ENCODE measurements at regions not wholly inside any gene's neighbourhood (a gene's known extent, or its start where the extent isn't known, plus 50 kb on each side); places are given as distances from the start of the nearest gene placed in this dataset.
"Not testable (repeated sequence)": the region's sequence is repeated elsewhere in the genome, so short reads cannot be mapped to it uniquely, and the experiment has no call there.

- no peak for DNase-seq
Measured at GRCh38 chr20:55937283-55937682, 68.0 kb downstream of the CBLN4 start.

- no peak for DNase-seq
Measured at GRCh38 chr20:55936209-55936595, 69.1 kb downstream of the CBLN4 start.

- no peak for DNase-seq
Measured at GRCh38 chr20:55935448-55936208, 69.7 kb downstream of the CBLN4 start.

GRCh38 chr20:55934146-55934545 lies 71.2 kb downstream of the CBLN4 start:
- DNase-seq, result no peak

- not testable (repeated sequence) for DNase-seq
Measured at GRCh38 chr20:55930876-55931275, 74.4 kb downstream of the CBLN4 start.

GRCh38 chr20:55928266-55928665 lies 77.1 kb downstream of the CBLN4 start:
- no peak for DNase-seq

- no peak for DNase-seq
Measured at GRCh38 chr20:55919956-55920355, 85.4 kb downstream of the CBLN4 start.

- no peak for DNase-seq
Measured at GRCh38 chr20:55919319-55919718, 86.0 kb downstream of the CBLN4 start.

GRCh38 chr20:55918471-55918870 lies 86.8 kb downstream of the CBLN4 start:
- no peak for DNase-seq

- DNase-seq, result no peak
Measured at GRCh38 chr20:55893031-55893430, 112.3 kb downstream of the CBLN4 start.

- peak; percentile 2 for DNase-seq
Measured at GRCh38 chr20:55888685-55889084, 116.6 kb downstream of the CBLN4 start.

GRCh38 chr20:55882910-55883309 lies 122.4 kb downstream of the CBLN4 start:
- DNase-seq, result no peak

GRCh38 chr20:55882286-55882685 lies 123.0 kb downstream of the CBLN4 start:
- no peak for DNase-seq

- no peak for DNase-seq
Measured at GRCh38 chr20:55881204-55881603, 124.1 kb downstream of the CBLN4 start.

- no peak for DNase-seq
Measured at GRCh38 chr20:55880361-55880760, 125.0 kb downstream of the CBLN4 start.

- DNase-seq, result no peak
Measured at GRCh38 chr20:55855052-55855451, 150.3 kb downstream of the CBLN4 start.

- no peak for DNase-seq
Measured at GRCh38 chr20:55830121-55830827, 175.0 kb downstream of the CBLN4 start.

- DNase-seq, result no peak
Measured at GRCh38 chr20:55805138-55805537, 200.2 kb downstream of the CBLN4 start.

GRCh38 chr20:55800552-55801245 lies 204.6 kb downstream of the CBLN4 start:
- DNase-seq, result no peak

GRCh38 chr20:55793986-55794385 lies 211.3 kb downstream of the CBLN4 start:
- DNase-seq, result no peak

GRCh38 chr20:55792049-55792448 lies 213.3 kb downstream of the CBLN4 start:
- DNase-seq, result no peak

- no peak for DNase-seq
Measured at GRCh38 chr20:55790178-55790577, 215.1 kb downstream of the CBLN4 start.

- DNase-seq, result no peak
Measured at GRCh38 chr20:55784036-55784435, 221.3 kb downstream of the CBLN4 start.

- no peak for DNase-seq
Measured at GRCh38 chr20:55783381-55783780, 221.9 kb downstream of the CBLN4 start.

All from NCI-H446 treated with DMSO at 0.1 percent for 48 hours (cell line).